PC-9 (cell line): ENCODE measurements at regions not wholly inside any gene's neighbourhood (a gene's known extent, or its start where the extent isn't known, plus 50 kb on each side); places are given as distances from the start of the nearest gene placed in this dataset.

ENCODE experiments used
- BruUV-seq: library from RNA; stranded (reverse); fragments of 400-500 nt; replicated peaks from 2 replicates; lab custom pipeline; 2021; lab: Mats Ljungman, UMichigan
- CTCF ChIA-PET: fragments of 300-600 bp; sonication (Branson Sonifier 250); formaldehyde crosslinking; loops from one replicate; lab custom pipeline; 2022; ENCODE audit warnings: antibody characterized with exemption; lab: Charles Lee
- POLR2A ChIA-PET: fragments of 300-600 bp; sonication (Branson Sonifier 250); formaldehyde crosslinking; loops from one replicate; lab custom pipeline; 2022; ENCODE audit warnings: antibody characterized with exemption; ENCODE audit not compliant: unreplicated experiment; lab: Charles Lee
- DNase-seq, 2 experiments: peaks; one replicate each; pipeline versions ENCODE4 v3.0.0 to v3.0.0-alpha.2; 2015 to 2022; ENCODE audit warnings: mixed read lengths in 1 of 2
- H2AFZ ChIP-seq: fragments of 200-600 bp; sonication (generic); 2 replicates; pipeline ENCODE4 v1.8.1; 2017; ENCODE audit warnings: antibody characterized with exemption
- H3F3A ChIP-seq: fragments of 200-600 bp; sonication (generic); 2 replicates; pipeline ENCODE4 v1.8.1; 2017; ENCODE audit warnings: antibody characterized with exemption, mild to moderate bottlenecking, low read depth; ENCODE audit not compliant: insufficient read depth
- H3K27ac ChIP-seq: fragments of 200-600 bp; sonication (generic); 2 replicates; pipeline ENCODE4 v1.6.1; 2016; ENCODE audit warnings: mixed run types
- H3K27me3 ChIP-seq: fragments of 200-600 bp; sonication (generic); 2 replicates; pipeline ENCODE4 v1.6.1; 2016; ENCODE audit warnings: low read depth, mixed run types; ENCODE audit not compliant: insufficient read depth
- H3K36me3 ChIP-seq: fragments of 200-600 bp; sonication (generic); 2 replicates; pipeline ENCODE4 v1.6.1; 2016; ENCODE audit warnings: low read depth, mixed run types
- H3K4me1 ChIP-seq: fragments of 200-600 bp; sonication (generic); replicated peaks from 2 replicates; pipeline ENCODE4 v1.6.1; 2016; ENCODE audit warnings: mixed run types; ENCODE audit not compliant: insufficient read depth
- H3K4me2 ChIP-seq: fragments of 200-600 bp; sonication (generic); 2 replicates; pipeline ENCODE4 v1.6.1; 2017; ENCODE audit warnings: mixed run types
- H3K4me3 ChIP-seq: fragments of 200-600 bp; sonication (generic); 2 replicates; pipeline ENCODE4 v1.6.1; 2016; ENCODE audit warnings: mixed run types
- H3K79me2 ChIP-seq: fragments of 200-600 bp; sonication (generic); 2 replicates; pipeline ENCODE4 v1.6.1; 2017; ENCODE audit warnings: low read depth, mixed run types
- H3K9me2 ChIP-seq: fragments of 200-600 bp; sonication (generic); 2 replicates; pipeline ENCODE4 v1.8.1; 2017; ENCODE audit warnings: mild to moderate bottlenecking; ENCODE audit not compliant: insufficient read depth
- H3K9me3 ChIP-seq: fragments of 200-600 bp; sonication (generic); 2 replicates; pipeline ENCODE4 v1.8.1; 2016; ENCODE audit warnings: low read depth; ENCODE audit not compliant: insufficient read depth
- H4K20me1 ChIP-seq: fragments of 200-600 bp; sonication (generic); 2 replicates; pipeline ENCODE4 v1.8.1; 2017; ENCODE audit not compliant: insufficient read depth
- EZH2 ChIP-seq: fragments of 200-600 bp; sonication (generic); IDR thresholded peaks from 2 replicates; pipeline ENCODE4 v1.8.0; 2017; ENCODE audit warnings: antibody characterized with exemption, low read depth
- intact Hi-C: fragments of 100-400 bp; cut with micrococcal nuclease; formaldehyde crosslinking; loops from one replicate; pipeline ENCODE4 v1.10.0; 2022; ENCODE audit not compliant: unreplicated experiment
- TF ChIP-seq, protein P1 (sequence below): fragments of 200-600 bp; sonication (generic); conservative IDR thresholded peaks from 2 replicates; pipeline ENCODE4 v1.6.1; 2017; ENCODE audit warnings: mixed run types, antibody characterized with exemption, mild to moderate bottlenecking, moderate library complexity

DNA sequence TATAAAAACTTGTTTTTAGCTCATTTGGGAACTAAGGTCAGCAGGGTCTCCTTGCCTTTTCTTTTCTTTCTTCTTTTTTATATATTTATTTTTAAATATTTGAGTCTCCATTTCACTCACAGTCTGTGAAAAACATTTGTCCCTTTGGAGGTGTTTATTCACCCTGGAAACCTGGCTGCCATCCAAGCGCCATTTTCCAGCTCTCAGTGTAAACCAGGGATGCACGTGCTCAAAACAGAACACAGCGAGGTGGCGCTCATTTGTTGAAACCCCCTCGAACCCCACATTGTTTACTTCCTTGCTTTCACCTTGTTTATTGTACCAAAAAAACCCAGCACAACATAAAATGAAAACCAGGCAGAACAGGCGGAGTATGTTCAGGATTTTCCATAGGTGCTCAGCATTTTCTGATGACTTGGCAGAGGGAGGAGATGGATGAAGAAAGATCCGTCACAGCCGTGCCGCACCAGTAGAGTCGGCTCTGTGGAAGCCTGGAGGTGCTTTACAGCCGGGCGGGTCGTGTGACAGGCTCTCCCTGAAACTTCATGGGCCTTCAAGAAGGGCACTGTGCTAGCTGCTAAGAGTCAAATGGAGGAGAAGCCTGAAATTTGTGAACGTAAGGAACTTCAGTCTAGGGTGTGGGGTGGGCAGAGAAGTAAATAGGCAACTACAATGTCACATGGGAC, 284.4 kb downstream of the FOXL1 start:
- ChIA-PET CTCF (no interaction called here), POLR2A (no interaction called here)
- intact Hi-C loops = no loop called here
- peaks cover 76% of the 10 kb centered on the region for H3K27me3 ChIP-seq
- no peaks in the 10 kb centered on the region for H3F3A ChIP-seq
- no TSS peak for BruUV-seq
- TF ChIP-seq EZH2 = no peak
- TF ChIP-seq, protein P1, sequence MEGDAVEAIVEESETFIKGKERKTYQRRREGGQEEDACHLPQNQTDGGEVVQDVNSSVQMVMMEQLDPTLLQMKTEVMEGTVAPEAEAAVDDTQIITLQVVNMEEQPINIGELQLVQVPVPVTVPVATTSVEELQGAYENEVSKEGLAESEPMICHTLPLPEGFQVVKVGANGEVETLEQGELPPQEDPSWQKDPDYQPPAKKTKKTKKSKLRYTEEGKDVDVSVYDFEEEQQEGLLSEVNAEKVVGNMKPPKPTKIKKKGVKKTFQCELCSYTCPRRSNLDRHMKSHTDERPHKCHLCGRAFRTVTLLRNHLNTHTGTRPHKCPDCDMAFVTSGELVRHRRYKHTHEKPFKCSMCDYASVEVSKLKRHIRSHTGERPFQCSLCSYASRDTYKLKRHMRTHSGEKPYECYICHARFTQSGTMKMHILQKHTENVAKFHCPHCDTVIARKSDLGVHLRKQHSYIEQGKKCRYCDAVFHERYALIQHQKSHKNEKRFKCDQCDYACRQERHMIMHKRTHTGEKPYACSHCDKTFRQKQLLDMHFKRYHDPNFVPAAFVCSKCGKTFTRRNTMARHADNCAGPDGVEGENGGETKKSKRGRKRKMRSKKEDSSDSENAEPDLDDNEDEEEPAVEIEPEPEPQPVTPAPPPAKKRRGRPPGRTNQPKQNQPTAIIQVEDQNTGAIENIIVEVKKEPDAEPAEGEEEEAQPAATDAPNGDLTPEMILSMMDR = no peak
- no peaks in the 10 kb centered on the region for H3K9me3 ChIP-seq
- no peaks in the 10 kb centered on the region for H3K79me2 ChIP-seq
- DNase-seq = no peak
- no peak overlapping the region for H3K4me3 ChIP-seq
- H3K4me2 ChIP-seq = no peak overlapping the region
- no peaks in the 10 kb centered on the region for H3K9me2 ChIP-seq
- no peaks in the 10 kb centered on the region for H3K36me3 ChIP-seq
- no peak overlapping the region for H3K27ac ChIP-seq
- no peak overlapping the region for H2AFZ ChIP-seq
- no peaks in the 10 kb centered on the region for H3K4me1 ChIP-seq
- H4K20me1 ChIP-seq = no peaks in the 10 kb centered on the region; the same call in 1 of the 2 replicates

DNA sequence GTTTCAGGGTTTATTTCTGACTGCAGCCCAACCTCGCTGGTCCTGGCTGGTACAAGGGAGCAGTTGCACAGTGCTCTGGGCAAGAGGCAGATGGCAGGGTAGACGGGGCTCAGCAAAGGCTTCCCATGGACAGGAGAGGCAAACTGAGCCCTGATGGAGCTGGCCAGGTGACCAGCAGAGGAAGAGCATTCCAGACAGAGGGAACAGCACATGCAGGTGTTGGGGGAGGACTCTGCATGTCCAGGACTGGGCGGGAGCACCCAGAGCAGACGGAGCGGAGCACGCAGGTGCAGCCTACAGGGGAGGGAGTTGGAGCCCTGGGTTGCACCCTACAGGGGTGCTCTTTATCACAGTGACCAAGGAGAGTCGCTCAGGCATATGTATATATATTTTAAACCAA, 285.3 kb downstream of the FOXL1 start:
- Histone ChIP-seq H3K79me2 (no peaks in the 10 kb centered on the region), H3K27ac (no peak overlapping the region), H3K9me3 (no peaks in the 10 kb centered on the region), H3K4me1 (no peaks in the 10 kb centered on the region), H3K4me3 (no peak overlapping the region), H4K20me1 (no peaks in the 10 kb centered on the region; the same call in 1 of the 2 replicates), H2AFZ (no peak overlapping the region), H3F3A (no peaks in the 10 kb centered on the region), H3K27me3 (peaks cover 76% of the 10 kb centered on the region), H3K36me3 (no peaks in the 10 kb centered on the region), H3K9me2 (no peaks in the 10 kb centered on the region), H3K4me2 (no peak overlapping the region)
- intact Hi-C loops = no loop called here
- no peak for TF ChIP-seq EZH2
- TF ChIP-seq, protein P1 = no peak
- no TSS peak for BruUV-seq
- DNase-seq = no peak
- ChIA-PET POLR2A (no interaction called here), CTCF (no interaction called here)

DNA sequence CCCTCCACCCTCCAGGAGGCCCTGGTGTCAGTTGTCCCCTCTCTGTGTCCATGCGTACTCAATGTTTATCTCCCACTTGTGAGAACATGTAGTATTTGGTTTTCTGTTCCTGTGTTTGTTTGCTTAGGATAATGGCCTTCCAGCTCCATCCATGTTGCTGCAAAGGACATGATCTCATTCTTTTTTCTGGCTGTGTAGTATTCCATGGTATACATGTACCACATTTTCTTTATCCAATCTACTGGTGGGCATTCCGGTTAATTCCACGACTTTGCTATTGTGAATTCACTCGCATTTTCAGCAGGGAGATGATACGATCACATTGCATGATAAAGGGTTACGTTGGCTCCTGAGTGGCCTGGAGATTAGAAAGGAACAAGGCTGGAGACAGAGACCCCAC, 286.2 kb downstream of the FOXL1 start:
- H3K27ac ChIP-seq = no peak overlapping the region
- H3K27me3 ChIP-seq = peaks cover 76% of the 10 kb centered on the region
- no peak for TF ChIP-seq EZH2
- TF ChIP-seq, protein P1 = no peak
- ChIA-PET CTCF (no interaction called here), POLR2A (no interaction called here)
- H3K4me3 ChIP-seq = no peak overlapping the region
- no peaks in the 10 kb centered on the region for H3K36me3 ChIP-seq
- no peaks in the 10 kb centered on the region for H3F3A ChIP-seq
- intact Hi-C loops = no loop called here
- no peak overlapping the region for H3K4me2 ChIP-seq
- no peaks in the 10 kb centered on the region for H3K9me2 ChIP-seq
- H3K79me2 ChIP-seq = no peaks in the 10 kb centered on the region
- H3K9me3 ChIP-seq = no peaks in the 10 kb centered on the region
- H3K4me1 ChIP-seq = no peaks in the 10 kb centered on the region
- DNase-seq = no peak
- BruUV-seq = no TSS peak
- H4K20me1 ChIP-seq = no peaks in the 10 kb centered on the region; the same call in 1 of the 2 replicates
- H2AFZ ChIP-seq = no peak overlapping the region
